ENCODE measurements at regions not wholly inside any gene's neighbourhood (a gene's known extent, or its start where the extent isn't known, plus 50 kb on each side); places are given as distances from the start of the nearest gene placed in this dataset.

DNA sequence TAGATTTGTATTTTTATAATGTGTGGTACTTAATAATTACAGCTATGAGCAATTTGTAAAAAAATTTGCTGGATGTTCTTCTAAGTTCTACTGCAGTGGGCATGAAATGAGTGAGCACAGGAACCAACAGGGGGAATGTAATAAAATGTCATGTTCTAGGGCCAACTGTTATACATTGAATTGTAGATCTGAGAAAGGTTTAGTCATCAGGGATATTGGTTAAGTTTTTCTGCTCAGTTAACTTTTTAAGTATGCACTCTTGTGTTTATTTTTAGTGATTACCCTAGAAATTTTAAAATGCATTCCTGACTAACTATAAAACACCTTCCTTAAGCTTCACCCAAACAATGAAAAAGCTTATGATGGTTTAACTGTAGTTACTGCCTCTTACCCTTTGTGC lies 101.8 kb downstream of the CAND1 start:
- ATAC-seq (no peak), FAIRE-seq (no peak), DNase-seq (no peak)
- H3K9me3 ChIP-seq, result no peaks in the 10 kb centered on the region
- H3K27me3 ChIP-seq, result no peaks in the 10 kb centered on the region
- H3K36me3 ChIP-seq, result no peaks in the 10 kb centered on the region
- intact Hi-C loops (cut with DNase I), result no loop called here
- no peak overlapping the region for H3K27ac ChIP-seq
- TF ChIP-seq, protein P1, sequence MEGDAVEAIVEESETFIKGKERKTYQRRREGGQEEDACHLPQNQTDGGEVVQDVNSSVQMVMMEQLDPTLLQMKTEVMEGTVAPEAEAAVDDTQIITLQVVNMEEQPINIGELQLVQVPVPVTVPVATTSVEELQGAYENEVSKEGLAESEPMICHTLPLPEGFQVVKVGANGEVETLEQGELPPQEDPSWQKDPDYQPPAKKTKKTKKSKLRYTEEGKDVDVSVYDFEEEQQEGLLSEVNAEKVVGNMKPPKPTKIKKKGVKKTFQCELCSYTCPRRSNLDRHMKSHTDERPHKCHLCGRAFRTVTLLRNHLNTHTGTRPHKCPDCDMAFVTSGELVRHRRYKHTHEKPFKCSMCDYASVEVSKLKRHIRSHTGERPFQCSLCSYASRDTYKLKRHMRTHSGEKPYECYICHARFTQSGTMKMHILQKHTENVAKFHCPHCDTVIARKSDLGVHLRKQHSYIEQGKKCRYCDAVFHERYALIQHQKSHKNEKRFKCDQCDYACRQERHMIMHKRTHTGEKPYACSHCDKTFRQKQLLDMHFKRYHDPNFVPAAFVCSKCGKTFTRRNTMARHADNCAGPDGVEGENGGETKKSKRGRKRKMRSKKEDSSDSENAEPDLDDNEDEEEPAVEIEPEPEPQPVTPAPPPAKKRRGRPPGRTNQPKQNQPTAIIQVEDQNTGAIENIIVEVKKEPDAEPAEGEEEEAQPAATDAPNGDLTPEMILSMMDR (IDR thresholded peaks at IDR 0.05), result no peak
- no peak overlapping the region for H3K4me3 ChIP-seq
- no peaks in the 10 kb centered on the region for H3K4me1 ChIP-seq

DNA sequence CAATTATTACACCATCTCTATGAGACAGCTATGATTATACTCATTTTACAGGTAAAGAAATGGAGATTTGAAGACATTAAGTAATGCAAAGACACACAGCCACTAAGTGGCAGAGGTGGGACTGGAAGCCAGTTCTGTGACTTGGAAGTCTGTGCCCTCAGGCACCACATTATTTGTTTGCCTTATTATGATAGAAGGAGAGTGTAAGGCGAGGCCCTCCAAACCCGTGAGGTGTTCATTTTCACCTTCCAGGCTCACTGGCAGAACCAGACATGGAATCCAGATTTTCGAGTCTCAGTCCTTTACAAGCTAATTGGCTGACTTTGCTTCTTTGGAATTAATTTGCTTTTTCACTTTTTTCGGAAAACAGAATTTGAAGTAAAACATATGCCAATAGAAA lies 107.9 kb downstream of the CAND1 start:
- 95% methylated on average over 4 of the region's 4 CpGs for WGBS, 2 donors
- Histone ChIP-seq H3K27me3 (no peaks in the 10 kb centered on the region), H3K36me3 (no peaks in the 10 kb centered on the region), H3K4me3 (no peak overlapping the region), H3K9me3 (no peaks in the 10 kb centered on the region), H3K27ac (no peak overlapping the region), H3K4me1 (no peaks in the 10 kb centered on the region)
- intact Hi-C loops (cut with DNase I), result no loop called here
- no peak for FAIRE-seq
- no peak for DNase-seq
- ATAC-seq, result no peak
- TF ChIP-seq, protein P1 (IDR thresholded peaks at IDR 0.05), result no peak

DNA sequence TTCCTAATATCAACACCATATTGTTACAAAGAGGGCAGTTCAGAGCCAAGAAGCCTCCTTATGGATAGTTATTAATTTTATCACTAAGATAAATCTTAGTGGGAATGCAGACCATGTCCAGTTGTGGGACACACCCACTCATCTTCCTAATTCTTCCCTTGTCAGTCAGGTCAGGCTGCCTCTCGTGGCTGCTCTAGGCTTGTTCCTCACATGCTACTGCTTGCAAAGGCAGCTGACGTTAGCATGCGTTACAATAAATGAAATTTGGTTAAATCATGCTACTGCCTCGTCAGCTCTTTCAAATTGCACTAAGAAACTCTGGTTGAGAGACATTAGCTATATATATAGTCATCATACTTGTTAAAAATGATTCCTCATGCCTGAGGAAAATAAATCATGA lies 108.4 kb downstream of the CAND1 start:
- TF ChIP-seq, protein P1 (IDR thresholded peaks at IDR 0.05), result no peak
- no peaks in the 10 kb centered on the region for H3K27me3 ChIP-seq
- no peaks in the 10 kb centered on the region for H3K4me1 ChIP-seq
- WGBS, 2 donors, result 93 to 96% methylated on average over 4 of the region's 4 CpGs
- intact Hi-C loops (cut with DNase I), result no loop called here
- FAIRE-seq (no peak), DNase-seq (no peak), ATAC-seq (no peak)
- H3K27ac ChIP-seq, result no peak overlapping the region
- H3K9me3 ChIP-seq, result no peaks in the 10 kb centered on the region
- H3K4me3 ChIP-seq, result no peak overlapping the region
- no peaks in the 10 kb centered on the region for H3K36me3 ChIP-seq

DNA sequence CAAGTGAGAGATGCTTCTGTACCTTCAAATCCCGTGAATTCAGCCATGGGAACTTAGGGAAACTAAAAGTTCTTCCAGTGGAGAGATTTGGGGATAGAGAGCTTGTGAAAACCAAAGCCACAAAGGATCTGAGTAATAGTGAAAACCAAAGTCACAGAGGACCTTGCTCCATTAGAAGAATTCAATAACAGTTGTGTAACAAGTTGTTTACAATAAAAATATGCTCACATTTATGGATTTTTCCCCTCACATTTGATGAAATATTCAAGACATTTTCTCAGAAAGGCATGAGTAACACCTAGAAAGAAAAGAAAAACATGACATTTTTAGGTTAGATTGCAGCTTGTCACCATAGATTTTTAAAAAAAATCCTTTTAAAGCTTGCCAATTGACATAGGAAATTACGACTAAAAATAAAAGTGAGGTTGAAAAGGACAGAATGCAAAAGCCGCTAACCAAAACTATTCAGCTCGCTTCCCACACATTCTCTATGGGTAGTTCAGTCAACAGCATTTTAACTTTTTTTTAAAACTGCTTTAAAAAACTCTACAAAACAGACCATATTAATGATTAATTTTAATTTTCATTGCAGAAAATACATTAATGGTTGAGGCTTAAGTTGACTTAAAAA lies 113.2 kb downstream of the CAND1 start:
- WGBS, 2 donors, result 66 to 77% methylated on average over 4 of the region's 4 CpGs
- no peaks in the 10 kb centered on the region for H3K4me1 ChIP-seq
- intact Hi-C loops (cut with DNase I), result no loop called here
- DNase-seq (no peak), ATAC-seq (peak in 1 of 4 donors; percentile 45), FAIRE-seq (no peak)
- H3K9me3 ChIP-seq, result no peaks in the 10 kb centered on the region
- H3K4me3 ChIP-seq, result no peak overlapping the region
- H3K36me3 ChIP-seq, result no peaks in the 10 kb centered on the region
- no peak overlapping the region for H3K27ac ChIP-seq
- H3K27me3 ChIP-seq, result no peaks in the 10 kb centered on the region
- TF ChIP-seq, protein P1 (IDR thresholded peaks at IDR 0.05), result no peak

DNA sequence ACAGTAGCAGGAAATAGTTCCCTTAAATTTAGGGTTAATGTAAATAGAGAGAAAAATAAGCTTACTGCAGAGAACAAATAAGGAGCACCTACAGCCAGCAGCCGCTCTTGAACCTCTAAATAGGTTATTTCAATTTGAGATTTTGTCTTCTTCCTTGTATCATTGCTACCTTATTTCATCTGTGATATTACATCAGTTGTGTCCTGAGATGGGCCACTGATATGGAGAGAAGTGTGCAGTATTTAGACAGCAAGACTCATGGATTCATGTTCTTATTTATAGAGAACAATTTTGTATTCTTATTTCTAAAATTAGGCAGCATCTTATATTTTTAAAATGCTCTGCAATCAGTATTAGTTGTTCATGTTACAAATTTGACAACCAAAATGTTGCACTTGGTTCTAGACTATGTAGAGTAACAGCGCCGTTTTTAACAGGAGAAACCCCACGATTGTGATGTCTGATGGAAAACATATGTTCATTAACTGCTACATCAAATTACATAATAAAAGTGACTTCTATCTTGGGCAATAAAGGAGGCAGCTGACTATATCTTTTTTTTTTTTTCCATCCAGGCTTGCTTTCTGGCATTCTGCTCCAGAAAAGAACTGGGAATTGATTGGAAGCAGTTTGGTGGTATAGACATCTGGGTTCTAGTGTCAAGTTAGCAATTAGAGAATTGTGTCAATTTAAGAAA lies 117.9 kb downstream of the CAND1 start:
- no peak for FAIRE-seq

More for the DNA sequence above, 117.9 kb downstream of the CAND1 start:
- H3K27me3 ChIP-seq, result no peaks in the 10 kb centered on the region
- DNase-seq, result no peak
- 67 to 81% methylated on average over 4 of the region's 4 CpGs for WGBS, 2 donors
- H3K4me3 ChIP-seq, result no peak overlapping the region
- no peak overlapping the region for H3K27ac ChIP-seq
- no peaks in the 10 kb centered on the region for H3K9me3 ChIP-seq
- H3K4me1 ChIP-seq, result no peaks in the 10 kb centered on the region
- TF ChIP-seq, protein P1 (IDR thresholded peaks at IDR 0.05), result no peak
- no peak for ATAC-seq
- no peaks in the 10 kb centered on the region for H3K36me3 ChIP-seq
- intact Hi-C loops (cut with DNase I), result no loop called here
